ENCODE measurements at regions not wholly inside any gene's neighbourhood (a gene's known extent, or its start where the extent isn't known, plus 50 kb on each side); places are given as distances from the start of the nearest gene placed in this dataset.

DNA sequence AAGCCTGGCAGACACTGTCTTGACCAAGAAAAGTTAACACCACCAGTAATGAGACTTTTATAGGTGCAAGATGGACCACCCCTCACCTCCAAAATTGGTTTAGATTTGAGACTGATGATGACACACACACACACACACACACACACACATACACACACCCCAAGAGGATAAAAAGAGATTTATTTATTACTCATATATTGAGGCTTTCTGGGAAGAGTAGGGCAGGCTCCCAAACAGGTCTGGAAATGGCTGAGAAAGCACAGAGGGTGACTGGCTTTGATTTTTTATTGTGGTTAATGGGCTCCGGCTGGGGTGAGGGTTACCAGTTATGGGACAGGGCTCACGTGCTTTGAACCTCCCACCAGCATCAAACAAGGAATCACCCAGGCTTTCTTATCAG lies 54.2 kb upstream of the ADAM23 start:
- TF ChIP-seq, protein P1, sequence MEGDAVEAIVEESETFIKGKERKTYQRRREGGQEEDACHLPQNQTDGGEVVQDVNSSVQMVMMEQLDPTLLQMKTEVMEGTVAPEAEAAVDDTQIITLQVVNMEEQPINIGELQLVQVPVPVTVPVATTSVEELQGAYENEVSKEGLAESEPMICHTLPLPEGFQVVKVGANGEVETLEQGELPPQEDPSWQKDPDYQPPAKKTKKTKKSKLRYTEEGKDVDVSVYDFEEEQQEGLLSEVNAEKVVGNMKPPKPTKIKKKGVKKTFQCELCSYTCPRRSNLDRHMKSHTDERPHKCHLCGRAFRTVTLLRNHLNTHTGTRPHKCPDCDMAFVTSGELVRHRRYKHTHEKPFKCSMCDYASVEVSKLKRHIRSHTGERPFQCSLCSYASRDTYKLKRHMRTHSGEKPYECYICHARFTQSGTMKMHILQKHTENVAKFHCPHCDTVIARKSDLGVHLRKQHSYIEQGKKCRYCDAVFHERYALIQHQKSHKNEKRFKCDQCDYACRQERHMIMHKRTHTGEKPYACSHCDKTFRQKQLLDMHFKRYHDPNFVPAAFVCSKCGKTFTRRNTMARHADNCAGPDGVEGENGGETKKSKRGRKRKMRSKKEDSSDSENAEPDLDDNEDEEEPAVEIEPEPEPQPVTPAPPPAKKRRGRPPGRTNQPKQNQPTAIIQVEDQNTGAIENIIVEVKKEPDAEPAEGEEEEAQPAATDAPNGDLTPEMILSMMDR (IDR thresholded peaks at IDR 0.05): no peak
- TF ChIP-seq POLR2A (IDR thresholded peaks at IDR 0.05) (no peak), POLR2AphosphoS5 (IDR thresholded peaks at IDR 0.05) (no peak), EP300 (IDR thresholded peaks at IDR 0.05; ENCODE audit: low read depth) (no peak)
